HTR-8/SVneo (cell line): ENCODE measurements at regions not wholly inside any gene's neighbourhood (a gene's known extent, or its start where the extent isn't known, plus 50 kb on each side); places are given as distances from the start of the nearest gene placed in this dataset.

Source experiments
- DNase-seq: peaks from one replicate; pipeline ENCODE4 v3.0.0; 2011; ENCODE audit warnings: low spot score, mixed read lengths; ENCODE audit not compliant: insufficient read length
- FAIRE-seq: peaks from 2 replicates; lab custom pipeline; 2011; peaks lifted over from hg19 to GRCh38; lab: Jason Lieb, UNC

DNA sequence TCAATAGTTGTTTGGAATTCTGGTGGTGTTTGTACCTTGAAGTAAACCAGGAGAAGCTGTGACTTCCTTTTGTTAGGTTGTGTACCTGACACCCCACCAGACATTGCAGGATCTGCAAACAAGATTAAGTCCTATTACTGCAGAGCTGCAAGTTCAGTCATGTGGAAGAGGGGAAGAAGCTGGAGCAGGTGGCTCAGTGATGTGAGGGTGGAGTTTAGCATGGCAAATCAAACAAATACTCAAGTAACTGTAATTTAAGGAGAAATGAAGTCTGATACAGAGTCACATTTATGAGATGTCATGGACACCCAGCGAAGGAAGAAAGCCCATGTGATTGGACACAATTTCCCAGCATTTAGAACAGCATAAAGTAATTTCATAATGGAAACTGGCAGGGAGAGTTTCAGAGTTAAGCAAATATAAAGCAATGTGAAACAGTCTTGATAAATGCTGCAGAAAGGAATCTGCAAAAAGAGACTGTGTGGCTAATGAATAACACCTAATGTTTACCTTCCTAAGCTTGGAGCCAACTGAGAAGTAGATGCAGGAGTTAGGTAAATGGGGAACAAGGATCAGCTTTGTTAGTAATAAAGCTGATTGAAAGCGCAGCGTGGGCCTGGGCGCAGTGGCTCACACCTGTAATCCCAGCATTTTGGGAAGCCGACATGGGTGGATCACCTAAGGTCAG, 249.1 kb downstream of the GBA3 start:
- FAIRE-seq (no peak), DNase-seq (no peak)

DNA sequence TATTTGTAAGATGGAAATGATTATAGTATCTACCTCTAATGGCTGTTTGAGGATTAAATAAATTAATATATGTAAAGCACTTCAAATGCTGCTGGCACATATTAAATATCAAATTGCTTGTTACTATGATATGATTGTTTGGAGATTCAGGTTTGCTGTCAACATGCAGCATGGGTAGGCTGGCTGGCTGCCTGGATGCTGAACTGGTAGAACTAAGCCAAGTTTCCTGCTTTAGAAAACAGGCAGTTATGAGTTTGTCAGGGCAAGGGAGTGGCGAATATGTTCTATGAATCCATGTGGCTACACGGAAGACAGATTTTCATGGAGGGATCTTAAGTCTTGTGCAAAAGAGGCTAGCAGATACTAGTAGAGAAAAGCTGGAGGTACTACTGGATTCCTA, 239.6 kb downstream of the GBA3 start:
- FAIRE-seq (no peak), DNase-seq (no peak)

DNA sequence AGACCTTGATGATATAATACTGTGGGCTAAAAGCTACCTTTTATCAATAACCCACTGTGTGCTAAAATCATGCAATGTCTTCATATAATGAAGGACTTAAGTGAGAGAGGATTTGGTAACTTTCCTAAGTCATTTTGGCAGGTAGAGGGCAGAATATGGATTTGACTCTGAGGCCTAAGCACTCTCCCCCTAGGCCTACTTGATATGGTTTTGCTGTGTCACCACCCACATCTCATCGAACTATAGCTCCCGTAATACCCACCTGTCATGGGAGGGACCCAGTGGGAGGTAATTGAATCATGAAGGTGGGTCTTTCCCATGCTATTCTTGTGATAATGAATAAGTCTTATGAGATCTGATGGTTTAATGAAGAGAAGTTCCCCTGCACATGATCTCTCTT, 229.7 kb downstream of the GBA3 start:
- FAIRE-seq (no peak), DNase-seq (no peak)

DNA sequence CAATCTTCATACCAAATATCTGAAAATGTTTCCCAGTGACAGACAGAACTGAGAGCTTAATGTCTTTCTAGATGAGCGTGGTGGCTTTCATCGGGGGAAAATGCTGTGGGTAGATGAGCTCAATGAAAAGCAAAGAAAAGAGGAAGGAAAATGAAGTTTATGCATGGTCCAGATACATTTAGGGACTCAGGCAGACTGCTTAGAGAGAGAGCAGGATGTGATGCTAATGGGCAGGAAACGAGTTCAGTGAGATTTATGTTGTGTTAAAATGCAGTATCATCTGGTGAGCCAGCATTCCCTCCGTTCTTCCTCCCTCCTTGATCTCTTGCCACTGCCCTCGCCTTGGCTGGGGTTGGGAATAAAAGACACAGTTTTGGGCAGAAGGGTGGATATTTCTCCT, 229.2 kb downstream of the GBA3 start:
- FAIRE-seq (no peak), DNase-seq (no peak)

DNA sequence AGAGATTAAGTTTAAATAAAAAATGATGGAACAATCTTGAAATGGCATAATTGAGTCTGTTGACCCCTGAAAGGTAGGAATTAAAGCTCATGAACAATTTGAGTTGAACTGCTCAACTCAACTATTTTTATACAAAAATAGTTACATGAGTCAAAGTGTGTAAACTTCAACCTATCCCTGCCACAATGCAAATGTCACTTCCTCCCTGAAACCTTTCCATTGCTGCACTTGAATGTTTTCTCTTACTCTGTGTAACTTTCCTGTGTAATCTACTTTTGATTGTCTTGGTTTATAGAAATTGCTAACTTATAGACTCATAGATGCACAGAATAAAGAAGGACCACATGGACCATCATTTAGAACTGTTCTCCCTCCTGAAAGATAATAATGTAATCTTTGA, 218.5 kb downstream of the GBA3 start:
- DNase-seq (no peak), FAIRE-seq (no peak)

DNA sequence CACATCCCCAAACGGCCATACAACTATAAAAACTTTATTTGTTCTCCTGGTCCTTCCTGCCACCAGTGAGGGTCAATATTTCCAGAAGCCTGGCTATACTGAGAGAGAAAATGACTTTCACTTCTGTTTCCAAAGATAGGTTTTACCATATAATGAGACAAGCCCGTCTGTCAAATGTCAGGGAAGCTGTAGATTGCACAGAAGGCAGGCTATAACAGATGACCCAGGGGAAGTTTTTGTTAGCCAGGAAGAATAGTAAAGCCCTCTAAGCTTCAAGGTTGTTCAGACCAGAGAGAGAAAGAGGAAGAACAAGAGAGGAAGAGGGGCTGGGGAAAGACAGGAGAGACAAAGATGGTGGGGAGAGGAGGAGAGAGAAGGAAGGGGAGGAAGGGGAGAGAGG, 217.5 kb downstream of the GBA3 start:
- FAIRE-seq (no peak), DNase-seq (no peak)

DNA sequence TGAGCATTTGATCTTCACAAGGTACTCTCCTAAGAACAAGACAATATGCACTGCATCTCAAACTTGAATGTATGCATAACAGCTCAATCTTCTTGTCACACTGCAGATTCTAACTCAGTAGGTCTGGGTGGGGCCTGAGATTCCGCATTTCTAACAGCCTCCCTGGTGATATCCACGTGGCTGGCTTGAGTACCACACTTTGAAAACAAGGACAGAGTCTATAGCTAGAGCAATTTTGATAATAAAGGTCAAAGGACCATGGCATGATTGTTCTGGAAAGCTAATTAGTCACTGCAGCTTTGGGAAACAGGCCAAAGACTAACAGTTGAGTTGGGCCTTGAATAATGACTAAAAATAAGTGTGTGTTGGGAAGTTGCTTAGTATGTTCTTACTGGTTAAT, 213.3 kb downstream of the GBA3 start:
- DNase-seq, result no peak
- no peak for FAIRE-seq

DNA sequence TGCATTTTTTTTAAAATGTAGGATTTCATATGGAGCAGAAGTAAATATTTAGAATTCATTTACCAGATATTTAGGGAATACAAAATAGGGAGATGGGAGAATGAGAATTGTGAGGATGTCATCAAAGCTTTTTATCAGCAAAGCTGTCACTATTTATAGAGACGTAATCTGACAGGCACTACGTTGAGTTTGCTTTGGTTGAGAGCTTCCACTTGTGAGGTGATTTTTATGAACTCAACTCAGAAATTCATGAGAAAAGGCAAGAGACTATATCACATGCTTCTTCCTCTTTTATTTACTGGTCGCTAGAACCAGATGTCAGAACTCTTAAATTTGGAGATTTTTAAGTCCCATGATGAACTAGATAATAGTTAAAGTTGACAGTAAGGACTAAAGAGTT, 211.2 kb downstream of the GBA3 start:
- no peak for FAIRE-seq
- DNase-seq, result no peak

DNA sequence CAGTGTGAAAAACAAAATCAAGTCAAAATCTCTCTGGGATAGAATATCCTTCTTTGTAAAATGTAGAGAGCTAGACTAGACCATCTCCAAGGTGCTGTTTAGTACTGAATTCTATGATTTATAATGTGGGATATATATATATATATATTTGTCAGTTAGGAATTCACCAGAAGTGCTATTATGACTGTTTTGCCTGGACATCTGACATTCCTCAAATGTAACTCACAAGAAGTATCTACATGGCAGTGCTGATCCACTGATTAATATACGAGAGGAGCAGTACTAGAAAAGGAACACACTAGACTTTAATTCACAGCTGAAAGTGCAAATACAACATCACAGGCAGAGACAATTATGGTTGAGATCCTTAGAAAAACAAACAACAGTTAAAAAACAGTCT, 208.9 kb downstream of the GBA3 start:
- peak; percentile 53 for DNase-seq
- FAIRE-seq, result peak; percentile 13

DNA sequence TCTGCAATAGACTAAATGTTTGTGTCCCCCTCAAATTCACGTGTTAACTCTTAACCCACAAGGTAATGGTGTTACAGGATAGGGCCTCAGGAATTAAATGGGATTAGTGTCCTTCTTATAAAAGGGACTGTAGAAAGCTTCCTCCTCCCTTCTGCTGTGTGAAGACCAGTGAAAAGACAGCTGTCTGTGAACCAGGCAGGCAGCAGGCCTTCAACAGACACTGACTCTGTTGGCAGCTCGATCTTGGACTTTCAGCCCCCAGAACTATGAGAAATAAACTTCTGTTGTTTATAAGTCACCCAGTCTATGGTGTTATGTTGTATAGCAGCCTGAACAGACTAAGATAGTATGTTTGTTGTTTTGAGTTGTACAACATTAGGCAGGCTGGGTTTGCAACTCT, 208.1 kb downstream of the GBA3 start:
- DNase-seq (no peak), FAIRE-seq (no peak)

DNA sequence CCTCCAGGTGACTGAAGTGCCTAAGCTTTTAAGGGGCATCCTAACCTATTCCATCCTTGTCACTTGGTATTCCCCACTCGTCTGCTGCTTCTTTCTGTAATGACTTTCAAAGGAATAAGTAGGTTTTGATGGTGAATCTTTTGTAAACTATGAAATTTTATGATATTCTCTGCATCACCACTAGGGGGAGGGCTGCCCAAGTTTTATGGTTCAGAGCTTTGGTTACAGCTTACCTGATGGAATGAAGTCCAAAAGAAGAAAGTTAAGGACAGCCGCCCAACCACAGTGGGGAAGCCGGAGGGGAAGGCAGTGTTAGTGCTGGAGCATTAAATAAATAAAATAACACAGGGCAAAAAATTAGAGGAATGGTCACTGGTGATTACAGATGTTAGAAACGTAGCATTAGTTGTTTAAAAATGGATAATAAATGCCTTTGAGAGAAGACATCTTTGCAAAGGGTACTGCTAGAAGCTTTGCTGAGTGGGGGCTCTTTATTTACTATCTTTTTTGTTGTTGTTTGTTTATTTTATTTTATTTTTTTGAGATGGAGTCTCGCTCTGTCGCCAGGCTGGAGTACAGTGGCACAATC, 204.9 kb downstream of the GBA3 start:
- DNase-seq (peak; percentile 27), FAIRE-seq (no peak)

DNA sequence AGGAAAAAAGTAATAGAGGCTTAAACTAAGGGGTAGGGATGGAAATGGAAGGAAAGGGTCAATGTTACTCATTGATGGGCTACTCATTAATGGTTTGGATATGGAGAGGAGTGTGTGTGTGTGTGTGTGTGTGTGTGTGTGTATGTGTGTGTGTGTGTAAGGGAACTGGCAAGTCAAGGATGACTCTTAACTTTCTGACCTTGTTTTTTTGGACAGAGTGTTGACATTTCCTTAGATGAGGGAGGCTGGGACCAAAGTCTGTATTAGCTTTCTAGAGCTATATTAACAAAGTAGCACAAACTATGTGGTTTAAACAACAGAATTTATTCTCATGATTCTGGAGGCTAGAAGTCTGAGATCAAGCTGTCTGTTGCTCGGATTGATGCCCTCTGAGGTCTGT, 202.7 kb downstream of the GBA3 start:
- FAIRE-seq, result peak; percentile 4
- DNase-seq, result no peak

DNA sequence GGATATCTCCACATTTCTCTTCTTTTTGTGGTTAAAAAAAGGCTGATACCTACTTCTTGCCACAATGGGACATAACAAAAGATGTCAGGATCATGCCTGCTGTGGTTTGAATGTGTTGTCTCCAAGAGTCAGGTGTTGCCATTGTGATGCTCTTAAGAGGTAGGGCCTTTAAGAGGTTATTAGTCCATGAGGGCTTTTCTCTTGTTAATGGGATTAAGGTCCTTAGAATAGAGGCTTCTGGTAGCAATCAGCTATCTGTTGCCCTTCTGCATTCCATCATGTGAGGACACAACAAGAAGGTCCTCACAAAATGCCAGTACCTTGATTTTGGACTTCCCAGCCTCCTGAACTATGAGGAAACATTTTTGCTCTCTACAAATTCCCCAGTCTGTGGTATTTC, 191.4 kb downstream of the GBA3 start:
- no peak for FAIRE-seq
- DNase-seq, result no peak

DNA sequence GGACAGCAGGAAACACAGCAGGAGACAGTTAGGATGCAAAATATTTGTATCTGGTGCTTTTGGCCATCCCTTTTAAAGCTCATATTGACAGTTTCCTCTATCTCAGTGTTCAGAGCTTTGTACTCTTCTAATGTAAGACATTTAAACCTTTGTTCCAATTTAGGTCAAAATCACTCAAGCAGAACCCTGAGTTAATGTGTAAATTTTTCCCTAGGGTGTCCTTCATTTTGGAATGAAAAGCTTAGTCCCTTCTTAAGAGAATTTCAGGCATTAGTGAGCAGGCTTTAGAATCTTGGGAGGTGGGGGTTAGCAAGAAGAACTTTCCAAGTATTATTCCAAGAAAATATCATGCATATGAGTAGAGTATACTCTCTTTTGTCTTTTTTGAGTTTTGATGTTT, 188.7 kb downstream of the GBA3 start:
- DNase-seq, result no peak
- FAIRE-seq, result no peak

DNA sequence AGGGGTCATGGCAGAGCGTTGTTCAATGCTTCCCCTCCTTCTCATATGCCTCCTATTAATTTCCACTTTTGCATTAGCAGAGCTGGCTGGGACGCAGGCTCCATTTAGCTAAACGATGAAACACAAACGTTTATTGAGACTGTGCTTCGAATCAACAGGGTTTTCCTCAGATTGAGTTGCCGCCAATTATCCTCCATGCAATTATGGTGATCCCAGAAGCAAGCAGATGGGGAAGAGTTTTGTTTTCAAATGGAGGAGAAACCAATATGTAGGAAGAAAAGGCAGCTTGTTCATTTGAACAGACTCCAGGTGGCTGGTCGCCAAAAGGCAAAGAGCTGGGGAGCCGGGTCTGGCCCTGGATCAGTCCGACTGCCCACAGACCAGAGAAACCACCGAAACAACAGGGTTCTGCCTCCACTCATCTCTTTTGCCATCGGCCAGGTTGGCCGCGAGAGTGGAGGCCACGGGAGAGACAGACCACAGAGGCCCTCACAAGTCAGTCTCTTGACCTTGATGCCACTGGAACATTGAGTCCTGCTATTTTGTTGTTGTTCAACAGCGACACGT, 184.8 kb downstream of the GBA3 start:
- FAIRE-seq (no peak), DNase-seq (no peak)

DNA sequence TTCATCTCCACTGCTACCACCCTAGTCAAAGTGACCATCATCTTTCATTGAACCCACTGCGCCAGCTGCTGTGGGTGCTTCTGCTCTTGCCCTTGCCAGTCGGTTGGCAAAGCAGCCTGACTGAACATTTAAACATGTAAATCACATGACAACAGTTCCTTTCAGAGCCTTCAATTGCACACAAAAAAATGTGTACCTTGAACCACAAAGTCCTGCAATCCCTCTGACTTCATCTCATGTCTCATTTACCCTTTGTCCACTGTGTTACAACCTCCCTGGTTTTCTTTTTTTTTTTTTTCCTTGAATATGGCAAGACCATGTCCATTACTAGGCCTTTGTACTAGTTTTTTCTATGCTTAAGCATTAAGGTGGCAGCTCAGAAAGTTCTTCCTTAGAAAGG, 183.5 kb downstream of the GBA3 start:
- FAIRE-seq (no peak), DNase-seq (no peak)

DNA sequence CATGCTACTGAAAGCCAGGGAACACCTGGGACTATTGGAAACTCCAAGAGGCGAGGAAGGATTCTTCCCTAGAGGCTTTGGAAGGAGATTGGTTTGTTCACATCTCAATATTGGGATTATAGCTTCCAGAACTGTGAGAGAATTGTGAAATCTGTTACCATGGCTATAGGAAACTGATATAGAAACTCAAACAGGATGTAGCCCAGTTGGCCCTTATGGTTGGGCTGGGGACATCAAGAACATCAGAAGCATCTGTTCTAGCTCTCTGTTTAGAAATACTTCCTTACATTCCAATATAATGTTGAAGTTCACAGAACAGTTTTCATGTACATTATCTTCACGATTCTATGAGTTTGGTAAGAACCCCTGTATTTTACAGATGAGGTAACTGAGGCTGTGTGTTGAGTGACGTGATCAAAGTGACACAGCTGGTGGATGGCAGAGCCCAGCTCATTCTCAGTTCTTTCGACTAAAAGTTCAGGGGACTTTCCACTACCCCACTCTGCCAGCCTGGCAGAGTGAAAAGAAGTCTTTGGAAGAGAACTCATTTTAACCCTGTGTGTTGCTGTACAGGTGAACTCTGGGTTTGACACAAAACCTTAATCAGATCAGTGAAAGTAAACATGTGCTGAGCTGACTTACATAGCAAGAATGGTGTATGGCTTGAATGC, 183.0 kb downstream of the GBA3 start:
- FAIRE-seq (no peak), DNase-seq (no peak)

DNA sequence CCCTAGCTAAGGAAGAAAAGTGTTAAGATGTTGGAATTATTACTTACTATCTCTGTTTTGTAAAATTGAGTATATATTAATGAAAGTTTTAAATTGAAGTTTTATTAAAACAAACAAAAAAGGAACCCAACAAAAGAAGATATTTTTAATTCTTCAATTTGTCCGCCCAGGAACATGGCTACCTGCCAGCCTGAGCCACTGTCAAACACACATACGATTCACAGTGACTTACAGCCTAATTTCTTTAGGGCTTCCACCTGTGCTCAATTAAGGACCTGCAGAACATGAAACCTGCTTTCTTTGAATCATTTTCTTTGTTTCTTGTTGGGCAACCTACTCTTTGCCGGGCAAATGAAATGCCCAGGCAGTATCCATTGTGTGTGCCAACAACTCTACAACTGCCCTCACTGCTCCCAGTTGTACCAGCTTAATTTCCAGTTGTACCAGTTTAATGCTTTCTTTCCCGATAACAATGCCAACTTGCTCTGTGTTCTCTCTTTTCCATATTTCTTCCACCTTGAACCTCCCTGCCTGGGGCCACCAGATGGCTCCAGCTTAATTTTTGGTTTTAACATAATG, 181.7 kb downstream of the GBA3 start:
- no peak for DNase-seq
- no peak for FAIRE-seq

DNA sequence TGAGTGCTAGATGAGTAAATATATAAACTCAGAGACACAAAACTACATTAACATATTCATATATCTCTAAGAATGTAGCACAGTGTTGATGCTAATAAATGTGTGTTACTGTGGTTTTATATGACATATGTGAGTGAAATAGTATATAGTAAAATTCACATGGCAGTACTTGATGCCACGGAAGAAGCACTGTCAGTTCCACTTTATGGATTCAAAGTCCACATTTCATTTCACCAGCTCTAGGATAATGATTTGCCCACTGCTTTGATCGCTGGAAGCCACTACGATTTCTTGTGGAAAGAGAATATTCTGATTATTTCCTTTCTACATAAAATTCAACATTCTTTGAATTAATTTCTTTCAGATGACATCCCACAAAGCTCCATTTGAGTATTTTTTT, 181.2 kb downstream of the GBA3 start:
- FAIRE-seq, result no peak
- no peak for DNase-seq

DNA sequence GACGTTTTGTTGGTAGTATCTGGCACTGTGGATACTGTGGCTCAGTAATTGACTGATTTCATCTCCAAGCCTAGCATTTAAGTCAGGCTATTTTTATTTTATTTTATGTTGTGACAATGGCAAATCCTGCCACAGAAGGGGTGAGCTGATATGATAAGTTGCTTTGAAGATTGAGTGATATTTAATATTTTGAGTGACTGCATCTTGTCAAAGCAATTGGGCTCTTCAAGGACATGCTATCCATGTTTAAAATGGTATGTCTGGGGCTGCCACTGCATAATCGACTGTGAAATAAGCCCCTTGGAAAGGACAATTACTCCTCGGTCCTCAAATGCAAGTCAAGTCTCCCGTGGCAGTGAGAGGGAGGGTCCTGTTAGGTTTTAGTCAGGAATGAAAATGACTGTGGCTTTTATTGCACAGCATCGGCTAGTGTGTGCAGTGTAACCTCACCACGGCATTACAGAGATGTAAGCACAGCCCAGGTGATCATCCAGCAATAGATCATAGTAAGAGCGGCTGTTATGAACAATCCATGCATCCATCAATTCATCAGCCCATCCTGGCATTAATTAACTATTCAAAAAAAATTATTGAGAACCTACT, 178.2 kb downstream of the GBA3 start:
- DNase-seq, result no peak
- no peak for FAIRE-seq

DNA sequence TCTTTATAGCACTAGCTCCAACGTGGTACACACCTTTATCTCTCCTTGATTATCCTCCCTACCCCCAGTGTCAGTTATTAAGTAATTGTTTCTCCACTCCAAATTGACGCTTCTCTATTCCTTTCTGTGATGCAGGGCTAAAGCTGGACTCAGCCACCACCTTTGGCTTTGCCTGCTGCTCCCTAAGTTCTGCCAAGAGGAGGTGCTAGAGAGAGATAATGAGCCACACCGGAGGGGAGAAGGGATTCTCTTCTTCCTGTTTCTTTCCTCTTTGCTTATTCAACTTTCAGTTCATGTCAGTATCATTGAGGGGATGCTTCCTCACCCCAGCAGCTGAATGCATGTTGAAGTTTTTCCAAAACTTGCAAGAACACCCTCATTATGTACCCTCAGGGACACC, 176.5 kb downstream of the GBA3 start:
- no peak for FAIRE-seq
- DNase-seq, result peak; percentile 3
